K562 (cell line): ENCODE measurements at regions not wholly inside any gene's neighbourhood (a gene's known extent, or its start where the extent isn't known, plus 50 kb on each side); places are given as distances from the start of the nearest gene placed in this dataset.

ENCODE experiments used
- ATAC-seq: fragments of 200-7000 bp; cut with Tn5 transposase; 3 replicates; pipeline ENCODE4 v1.9.1; 2020; ENCODE audit warnings: moderate library complexity
- BruUV-seq: library from RNA; stranded (reverse); fragments of 400-500 nt; replicated peaks from 2 replicates; lab custom pipeline; 2021; lab: Mats Ljungman, UMichigan
- CTCF ChIA-PET: fragments of 300-600 bp; formaldehyde crosslinking; extraction: SDS; loops from one replicate; lab custom pipeline; 2021; ENCODE audit warnings: low intra/inter-chr PET ratio; lab: Yijun Ruan, JAX
- POLR2A ChIA-PET: fragments of 300-600, 350-650 bp; sonication (Branson Sonifier 250); formaldehyde crosslinking; extraction: SDS; loops from one replicate; lab custom pipeline; 2021; ENCODE audit warnings: antibody characterized with exemption, inconsistent platforms; lab: Yijun Ruan, JAX
- DNase-seq, 4 experiments: peaks; one replicate each; pipeline versions ENCODE4 v3.0.0 to v3.0.0-alpha.2; 2011 to 2018; ENCODE audit warnings: low spot score in 3 of 4, mixed read lengths in 3 of 4; ENCODE audit errors: extremely low read depth in 1 of 4
- FAIRE-seq: peaks from 2 replicates; lab custom pipeline; 2011; peaks lifted over from hg19 to GRCh38; lab: Jason Lieb, UNC
- H2AFZ ChIP-seq: 2 replicates; pipeline ENCODE4 v1.6.0; 2011; ENCODE audit warnings: low read depth, low read length, control low read depth, inconsistent platforms
- H3K27ac ChIP-seq: fragments of 200-600 bp; 3 replicates; pipeline ENCODE4 v1.8.0; 2011; ENCODE audit warnings: low read depth, mild to moderate bottlenecking, control low read depth, inconsistent platforms, low read length, moderate library complexity, mixed read lengths; ENCODE audit errors: extremely low read depth
- H3K27me3 ChIP-seq, 2 experiments: fragments of 300-600 bp in 1 of 2; 2 replicates in 1 of 2; 3 replicates in 1 of 2; pipeline versions ENCODE4 v1.6.0 to v1.8.0; 2011; ENCODE audit warnings: inconsistent platforms in 2 of 2, low read length in 2 of 2, mild to moderate bottlenecking in 1 of 2, mixed read lengths in 1 of 2, moderate library complexity in 1 of 2; ENCODE audit not compliant: control insufficient read depth in 2 of 2, insufficient read depth in 2 of 2
- H3K36me3 ChIP-seq: fragments of 300-600 bp; 3 replicates; pipeline ENCODE4 v1.8.0; 2011; ENCODE audit warnings: mild to moderate bottlenecking, low read length, inconsistent platforms; ENCODE audit not compliant: control insufficient read depth, insufficient read depth
- H3K4me1 ChIP-seq, 2 experiments: fragments of 200-600 bp in 1 of 2; replicated peaks in 1 of 2; 2 replicates in 1 of 2; 3 replicates in 1 of 2; pipeline versions ENCODE4 v1.5.1 to v1.8.0; 2011; ENCODE audit warnings: inconsistent platforms in 2 of 2, low read length in 2 of 2, mild to moderate bottlenecking in 1 of 2, mixed read lengths in 1 of 2, moderate library complexity in 1 of 2; ENCODE audit not compliant: control insufficient read depth in 2 of 2, insufficient read depth in 2 of 2
- H3K4me2 ChIP-seq: 2 replicates; pipeline ENCODE4 v1.6.1; 2011; ENCODE audit warnings: low read length, control low read depth, inconsistent platforms, mixed read lengths; ENCODE audit not compliant: insufficient read depth
- H3K4me3 ChIP-seq: fragments of 200-600 bp; sonication (generic), shearing (Covaris generic); 2 replicates; pipeline ENCODE4 v1.5.1; 2016; ENCODE audit warnings: control low read depth, inconsistent platforms
- H3K79me2 ChIP-seq: fragments of 200-600 bp; 3 replicates; pipeline ENCODE4 v1.8.0; 2011; ENCODE audit warnings: low read length, inconsistent platforms; ENCODE audit not compliant: control insufficient read depth, insufficient read depth
- H3K9ac ChIP-seq, 2 experiments: 2 replicates each; pipeline versions ENCODE4 v1.6.0 to v1.6.1; 2011; ENCODE audit warnings: low read depth in 2 of 2, low read length in 2 of 2, control low read depth in 1 of 2, inconsistent platforms in 1 of 2, mild to moderate bottlenecking in 1 of 2, mixed read lengths in 1 of 2; ENCODE audit not compliant: insufficient read depth in 1 of 2
- H3K9me1 ChIP-seq: one replicate; pipeline ENCODE4 v1.6.0; 2011; ENCODE audit warnings: inconsistent platforms, mild to moderate bottlenecking, low read length, moderate library complexity; ENCODE audit not compliant: control insufficient read depth, insufficient read depth
- H3K9me3 ChIP-seq: replicated peaks from 2 replicates; pipeline ENCODE4 v1.5.1; 2011; ENCODE audit warnings: low read depth, low read length, inconsistent platforms; ENCODE audit not compliant: control insufficient read depth, insufficient read depth
- H4K20me1 ChIP-seq: replicated peaks from 2 replicates; pipeline ENCODE4 v1.6.1; 2011; ENCODE audit warnings: low read length, inconsistent platforms, mixed read lengths; ENCODE audit not compliant: control insufficient read depth, insufficient read depth
- FOXP1 ChIP-seq: sonication (generic); formaldehyde crosslinking; IDR thresholded peaks from 2 replicates; pipeline ENCODE4 v1.8.0; 2022; ENCODE audit warnings: mild to moderate bottlenecking, missing genetic modification reagents
- HDAC3 ChIP-seq: fragments of 450-650 bp; IDR thresholded peaks from 2 replicates; pipeline ENCODE4 v1.6.1; 2018; ENCODE audit warnings: borderline replicate concordance, mild to moderate bottlenecking, moderate library complexity; ENCODE audit not compliant: partially characterized antibody
- HDAC8 ChIP-seq: fragments of 450-650 bp; IDR thresholded peaks from 2 replicates; pipeline ENCODE4 v1.6.1; 2016; ENCODE audit warnings: mild to moderate bottlenecking, missing genetic modification characterization, moderate library complexity, missing compliant biosample characterization
- HNRNPL ChIP-seq: fragments of 200-400 bp; formaldehyde crosslinking; IDR thresholded peaks from 2 replicates; pipeline ENCODE4 v1.6.1; 2017; ENCODE audit warnings: low read depth, mild to moderate bottlenecking, low read length
- IRF2 ChIP-seq: sonication (generic); formaldehyde crosslinking; IDR thresholded peaks from 2 replicates; pipeline ENCODE4 v1.8.1; 2022; ENCODE audit warnings: mild to moderate bottlenecking, missing genetic modification reagents
- MAZ ChIP-seq, 2 experiments: fragments of 450-650 bp in 1 of 2; sonication (generic) in 1 of 2; formaldehyde crosslinking; IDR thresholded peaks in 1 of 2; conservative IDR thresholded peaks in 1 of 2; 2 replicates each; pipeline versions ENCODE4 v1.4.0 to v1.5.0; 2020; ENCODE audit warnings: mild to moderate bottlenecking in 1 of 2, missing genetic modification reagents in 1 of 2
- MIER1 ChIP-seq: fragments of 450-650 bp; IDR thresholded peaks from 2 replicates; pipeline ENCODE4 v1.6.1; 2016; ENCODE audit warnings: antibody characterized with exemption, mild to moderate bottlenecking, low read depth
- MTA1 ChIP-seq: fragments of 450-650 bp; IDR thresholded peaks from 2 replicates; pipeline ENCODE4 v1.6.1; 2017; ENCODE audit warnings: borderline replicate concordance
- RBM17 ChIP-seq: fragments of 200-400 bp; formaldehyde crosslinking; IDR thresholded peaks from 2 replicates; pipeline ENCODE4 v1.6.1; 2017; ENCODE audit warnings: low read depth, mild to moderate bottlenecking, low read length, borderline replicate concordance
- SMAD1 ChIP-seq: fragments of 150-350 bp; IDR thresholded peaks from 2 replicates; pipeline ENCODE4 v1.6.1; 2014; ENCODE audit warnings: low read length, low read depth; ENCODE audit not compliant: partially characterized antibody
- SNRNP70 ChIP-seq: fragments of 200-400 bp; formaldehyde crosslinking; optimal IDR thresholded peaks from 2 replicates; pipeline ENCODE3; 2017; ENCODE audit warnings: low read depth, low read length
- ZKSCAN1 ChIP-seq: fragments of 150-350 bp; IDR thresholded peaks from 2 replicates; pipeline ENCODE4 v1.6.1; 2016; ENCODE audit warnings: low read depth, low read length
- ZKSCAN8 ChIP-seq: fragments of 200-800 bp; sonication (Bioruptor generic); IDR thresholded peaks from 2 replicates; pipeline ENCODE4 v1.6.1; 2016; ENCODE audit warnings: missing genetic modification characterization, missing compliant biosample characterization
- ZNF551 ChIP-seq: fragments of 250-450 bp; sonication (Bioruptor Pico); IDR thresholded peaks from 2 replicates; pipeline ENCODE4 v1.5.0; 2021; ENCODE audit warnings: mild to moderate bottlenecking, moderate library complexity
- WGBS: fragments of 100-300 bp; shearing (Covaris generic); methylation state at CpG from one replicate; pipeline ENCODE4 v1.1.6; 2016; ENCODE audit warnings: low coverage, mixed read lengths; ENCODE audit not compliant: insufficient coverage; ENCODE audit errors: missing lambda C conversion rate; 5-methylcytosine and 5-hydroxymethylcytosine counted together
- in situ Hi-C: fragments of 300-500 bp; cut with MboI; formaldehyde crosslinking; loops from 4 replicates; pipeline ENCODE4 v1.15.0; 2018; ENCODE audit warnings: inconsistent platforms, mixed read lengths
- intact Hi-C: fragments of 100-400 bp; cut with micrococcal nuclease; formaldehyde crosslinking; loops from 2 replicates; pipeline ENCODE4 v1.14.2; 2022
- TF ChIP-seq, protein P1 (sequence below): fragments of 250-450 bp; sonication (Bioruptor Pico); IDR thresholded peaks from 2 replicates; pipeline ENCODE4 v1.5.0; 2020; ENCODE audit warnings: mild to moderate bottlenecking
- TF ChIP-seq, protein P2 (sequence below): fragments of 250-450 bp; sonication (Bioruptor Pico); IDR thresholded peaks from 2 replicates; pipeline ENCODE4 v1.5.0; 2022; ENCODE audit warnings: mild to moderate bottlenecking
- TF ChIP-seq, protein P3 (sequence below): fragments of 450-650 bp; IDR thresholded peaks from 2 replicates; pipeline ENCODE4 v1.6.1; 2014; ENCODE audit warnings: low read depth, mild to moderate bottlenecking, moderate library complexity, borderline replicate concordance

DNA sequence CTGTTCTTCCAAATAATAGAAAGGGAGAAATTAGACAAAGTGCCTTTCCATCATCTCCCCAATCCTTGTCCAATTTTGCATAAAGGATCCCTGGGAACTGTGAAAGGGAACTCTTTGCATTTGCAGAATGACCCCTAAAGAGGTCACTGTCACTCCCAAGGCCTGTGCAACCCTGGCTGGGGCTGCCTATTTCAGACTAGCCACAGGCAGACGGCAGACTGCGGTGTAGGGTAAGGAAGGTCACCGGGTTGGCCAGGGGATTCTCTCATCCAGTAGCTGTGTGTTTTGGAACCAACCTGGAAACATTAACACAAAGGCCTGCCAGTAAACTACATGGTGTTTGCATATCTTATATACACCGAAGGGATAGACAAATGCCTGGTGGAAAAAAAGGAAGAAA, 818.7 kb downstream of the BCL11A start:
- in situ Hi-C loops (no loop called here), intact Hi-C loops (no loop called here)
- no peaks in the 10 kb centered on the region for H4K20me1 ChIP-seq
- POLR2A ChIA-PET = no interaction called here
- H3K9ac ChIP-seq = no peak overlapping the region
- H3K36me3 ChIP-seq = no peaks in the 10 kb centered on the region
- no peak overlapping the region for H3K27ac ChIP-seq
- H2AFZ ChIP-seq = no peak overlapping the region
- no peak for ATAC-seq
- H3K27me3 ChIP-seq = no peaks in the 10 kb centered on the region
- FAIRE-seq = no peak
- no peak overlapping the region for H3K4me3 ChIP-seq
- BruUV-seq = no TSS peak
- CTCF ChIA-PET = no interaction called here
- H3K4me2 ChIP-seq = no peak overlapping the region
- H3K79me2 ChIP-seq = no peaks in the 10 kb centered on the region
- H3K9me3 ChIP-seq = no peaks in the 10 kb centered on the region
- WGBS = 4% methylated on average over 4 of the region's 4 CpGs
- DNase-seq = no peak
- H3K4me1 ChIP-seq = no peaks in the 10 kb centered on the region
- no peaks in the 10 kb centered on the region for H3K9me1 ChIP-seq
- no peak for TF ChIP-seq SNRNP70
- TF ChIP-seq HDAC3 = no peak
- TF ChIP-seq HDAC8 = no peak
- no peak for TF ChIP-seq RBM17
- TF ChIP-seq, protein P1, sequence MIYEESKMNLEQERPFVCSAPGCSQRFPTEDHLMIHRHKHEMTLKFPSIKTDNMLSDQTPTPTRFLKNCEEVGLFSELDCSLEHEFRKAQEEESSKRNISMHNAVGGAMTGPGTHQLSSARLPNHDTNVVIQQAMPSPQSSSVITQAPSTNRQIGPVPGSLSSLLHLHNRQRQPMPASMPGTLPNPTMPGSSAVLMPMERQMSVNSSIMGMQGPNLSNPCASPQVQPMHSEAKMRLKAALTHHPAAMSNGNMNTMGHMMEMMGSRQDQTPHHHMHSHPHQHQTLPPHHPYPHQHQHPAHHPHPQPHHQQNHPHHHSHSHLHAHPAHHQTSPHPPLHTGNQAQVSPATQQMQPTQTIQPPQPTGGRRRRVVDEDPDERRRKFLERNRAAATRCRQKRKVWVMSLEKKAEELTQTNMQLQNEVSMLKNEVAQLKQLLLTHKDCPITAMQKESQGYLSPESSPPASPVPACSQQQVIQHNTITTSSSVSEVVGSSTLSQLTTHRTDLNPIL (CRISPR knock-in tag) = no peak
- no peak for TF ChIP-seq HNRNPL
- TF ChIP-seq FOXP1 (CRISPR knock-in tag) = no peak
- no peak for TF ChIP-seq MIER1
- TF ChIP-seq, protein P2, sequence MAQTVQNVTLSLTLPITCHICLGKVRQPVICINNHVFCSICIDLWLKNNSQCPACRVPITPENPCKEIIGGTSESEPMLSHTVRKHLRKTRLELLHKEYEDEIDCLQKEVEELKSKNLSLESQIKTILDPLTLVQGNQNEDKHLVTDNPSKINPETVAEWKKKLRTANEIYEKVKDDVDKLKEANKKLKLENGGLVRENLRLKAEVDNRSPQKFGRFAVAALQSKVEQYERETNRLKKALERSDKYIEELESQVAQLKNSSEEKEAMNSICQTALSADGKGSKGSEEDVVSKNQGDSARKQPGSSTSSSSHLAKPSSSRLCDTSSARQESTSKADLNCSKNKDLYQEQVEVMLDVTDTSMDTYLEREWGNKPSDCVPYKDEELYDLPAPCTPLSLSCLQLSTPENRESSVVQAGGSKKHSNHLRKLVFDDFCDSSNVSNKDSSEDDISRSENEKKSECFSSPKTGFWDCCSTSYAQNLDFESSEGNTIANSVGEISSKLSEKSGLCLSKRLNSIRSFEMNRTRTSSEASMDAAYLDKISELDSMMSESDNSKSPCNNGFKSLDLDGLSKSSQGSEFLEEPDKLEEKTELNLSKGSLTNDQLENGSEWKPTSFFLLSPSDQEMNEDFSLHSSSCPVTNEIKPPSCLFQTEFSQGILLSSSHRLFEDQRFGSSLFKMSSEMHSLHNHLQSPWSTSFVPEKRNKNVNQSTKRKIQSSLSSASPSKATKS = no peak
- no peak for TF ChIP-seq ZKSCAN8 (CRISPR knock-in tag)
- no peak for TF ChIP-seq IRF2
- TF ChIP-seq SMAD1 = no peak
- no peak for TF ChIP-seq ZKSCAN1
- TF ChIP-seq MTA1 = no peak
- TF ChIP-seq, protein P3, sequence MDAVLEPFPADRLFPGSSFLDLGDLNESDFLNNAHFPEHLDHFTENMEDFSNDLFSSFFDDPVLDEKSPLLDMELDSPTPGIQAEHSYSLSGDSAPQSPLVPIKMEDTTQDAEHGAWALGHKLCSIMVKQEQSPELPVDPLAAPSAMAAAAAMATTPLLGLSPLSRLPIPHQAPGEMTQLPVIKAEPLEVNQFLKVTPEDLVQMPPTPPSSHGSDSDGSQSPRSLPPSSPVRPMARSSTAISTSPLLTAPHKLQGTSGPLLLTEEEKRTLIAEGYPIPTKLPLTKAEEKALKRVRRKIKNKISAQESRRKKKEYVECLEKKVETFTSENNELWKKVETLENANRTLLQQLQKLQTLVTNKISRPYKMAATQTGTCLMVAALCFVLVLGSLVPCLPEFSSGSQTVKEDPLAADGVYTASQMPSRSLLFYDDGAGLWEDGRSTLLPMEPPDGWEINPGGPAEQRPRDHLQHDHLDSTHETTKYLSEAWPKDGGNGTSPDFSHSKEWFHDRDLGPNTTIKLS = no peak
- no peak for TF ChIP-seq ZNF551 (CRISPR knock-in tag)
- TF ChIP-seq MAZ (CRISPR knock-in tag; conservative IDR thresholded peaks at IDR 0.05 in 1 of 2, IDR thresholded peaks at IDR 0.05 in 1 of 2) = no peak
